ENCODE measurements at regions not wholly inside any gene's neighbourhood (a gene's known extent, or its start where the extent isn't known, plus 50 kb on each side); places are given as distances from the start of the nearest gene placed in this dataset.
"Not testable (repeated sequence)": the region's sequence is repeated elsewhere in the genome, so short reads cannot be mapped to it uniquely, and the experiment has no call there.

DNA sequence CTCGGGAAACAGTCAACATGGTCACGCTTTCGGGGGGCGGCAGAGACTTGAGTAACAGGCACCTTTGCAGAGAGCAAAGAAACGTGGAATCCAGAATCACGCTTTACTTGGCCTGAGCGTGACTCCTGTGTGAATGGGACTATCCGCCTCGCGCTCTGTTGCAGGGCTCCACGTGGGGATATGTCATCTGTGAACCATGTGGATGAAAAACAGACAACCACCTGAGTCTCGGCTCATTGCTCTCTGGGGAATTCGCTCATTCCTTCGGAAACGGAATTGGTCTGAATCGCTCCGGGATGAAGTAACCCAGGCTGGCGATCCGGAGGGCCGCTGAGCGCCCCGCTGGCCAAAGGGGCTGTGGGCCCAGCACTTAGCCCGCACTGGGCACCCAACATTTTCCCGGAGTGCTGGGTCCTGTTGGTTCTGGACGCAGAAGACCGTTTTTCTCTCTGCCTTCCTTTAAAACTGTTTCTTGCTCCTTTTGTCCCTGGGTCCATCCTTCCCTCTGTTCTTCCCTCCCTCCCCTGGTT is 1848.2 kb upstream of the DEFB115 start:
- H3K36me3 Mint-ChIP-seq, POLR2A ChIA-PET, ATAC-seq, DNase-seq, H3K27ac Mint-ChIP-seq: not testable (repeated sequence)
- Mint-ChIP-seq H3K4me3 (peak overlapping the region in 4 of 10 donors; percentile 45 to 79 (median 76)), H3K27me3 (peaks cover 8 to 47% (median 18%) of the 10 kb centered on the region in 5 donors), H3K4me1 (peaks cover 0 to 14% (median 0%) of the 10 kb centered on the region in 4 donors), H3K9me3 (peaks cover 10 to 61% (median 33%) of the 10 kb centered on the region in 9 donors)

DNA sequence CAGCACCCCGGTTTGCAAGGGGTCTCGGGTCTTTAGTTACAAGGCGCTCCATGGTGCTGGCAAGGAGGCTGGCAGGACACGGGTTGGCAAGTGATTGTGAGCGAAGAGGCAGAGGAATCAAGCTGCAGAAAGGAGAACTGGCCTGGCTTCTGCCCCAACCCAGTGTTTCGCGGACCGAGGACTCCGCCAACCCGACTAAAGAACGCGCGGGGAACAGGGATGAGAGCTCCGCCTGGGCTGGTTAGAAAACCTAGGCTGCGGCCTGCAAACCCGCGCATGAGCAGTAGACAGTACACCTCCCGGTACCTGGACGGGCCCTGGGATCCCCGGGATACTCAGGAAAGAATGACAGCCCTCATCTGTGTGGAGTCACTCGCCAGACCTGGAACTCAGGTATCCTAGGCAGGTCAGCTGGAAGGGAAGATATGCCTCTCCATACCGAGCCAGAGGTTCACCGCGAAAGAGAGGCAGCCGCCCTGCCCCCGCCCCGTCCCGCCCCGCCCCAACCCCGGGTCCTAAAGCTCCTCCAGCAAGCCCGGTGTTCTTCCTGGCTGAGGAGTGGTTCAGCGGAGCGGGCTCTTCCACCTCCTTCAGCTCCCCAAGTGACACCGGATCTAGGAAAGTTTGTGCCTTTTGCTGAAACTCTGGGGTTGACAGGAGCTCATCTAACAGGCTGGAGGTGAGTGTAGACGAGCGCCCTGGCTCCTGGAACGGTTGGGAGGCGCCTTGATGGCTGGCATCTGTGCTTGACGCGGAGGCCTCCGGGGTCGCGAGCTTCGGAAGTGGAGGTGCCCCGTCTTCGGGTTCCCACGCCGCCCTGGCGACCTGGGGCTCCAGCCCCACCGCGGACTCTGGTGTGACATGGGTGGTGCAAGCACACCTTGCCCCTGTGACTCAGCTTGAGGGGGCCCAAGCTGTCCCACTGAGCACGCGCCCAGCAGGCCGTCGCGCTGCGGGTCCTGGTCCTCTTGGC is 1847.3 kb upstream of the DEFB115 start:
- POLR2A ChIA-PET, result no interaction called here
- peaks cover 8 to 43% (median 16%) of the 10 kb centered on the region in 5 donors for H3K27me3 Mint-ChIP-seq
- H3K4me1 Mint-ChIP-seq, result peaks cover 0 to 14% (median 0%) of the 10 kb centered on the region in 4 donors
- DNase-seq (no peak), ATAC-seq (peak in 1 of 2 donors; percentile 33)
- H3K36me3 Mint-ChIP-seq, result peaks cover 0 to 8% (median 5%) of the 10 kb centered on the region in 3 donors
- H3K4me3 Mint-ChIP-seq, result peak overlapping the region in 4 of 10 donors; percentile 45 to 84 (median 64)
- no peak overlapping the region for H3K27ac Mint-ChIP-seq
- peaks cover 7 to 54% (median 28%) of the 10 kb centered on the region in 9 donors for H3K9me3 Mint-ChIP-seq

DNA sequence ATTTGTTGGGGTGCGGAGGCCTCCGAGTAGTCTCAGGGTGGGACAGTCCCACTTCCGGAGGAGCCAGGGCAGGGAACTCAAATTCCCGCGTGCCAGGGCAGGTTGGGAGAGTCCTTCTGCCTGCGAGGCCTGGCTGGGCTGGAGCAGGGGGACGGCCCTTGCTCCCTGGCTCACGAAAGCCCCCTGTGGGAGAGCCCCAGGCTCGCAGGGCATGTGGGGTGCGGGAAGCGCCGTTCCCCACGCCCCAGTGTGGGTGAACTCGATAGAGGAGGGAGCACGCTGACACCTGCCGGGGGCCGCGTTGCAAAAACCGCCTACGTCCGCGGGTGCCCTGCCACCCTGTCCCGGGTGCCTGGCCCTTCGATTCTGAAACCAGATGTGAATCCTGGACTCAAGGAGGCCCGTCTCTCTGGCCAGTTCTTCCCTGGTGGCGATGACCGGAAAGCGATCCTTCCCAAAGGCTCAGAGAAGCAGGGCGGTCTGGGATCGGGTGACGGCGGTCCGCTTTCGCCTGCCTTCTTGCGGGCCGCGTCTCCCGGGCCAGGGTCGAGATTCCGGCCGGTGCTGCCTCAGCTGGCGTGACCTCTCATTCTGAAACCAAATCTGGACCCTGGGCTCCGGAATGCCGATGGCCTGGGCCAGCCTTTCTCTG is 1846.5 kb upstream of the DEFB115 start:
- Mint-ChIP-seq H3K27me3 (peaks cover 8 to 42% (median 14%) of the 10 kb centered on the region in 5 donors), H3K4me1 (peaks cover 0 to 14% (median 0%) of the 10 kb centered on the region in 4 donors), H3K27ac (peak overlapping the region in 1 of 10 donors; percentile 38), H3K36me3 (peaks cover 0 to 8% (median 5%) of the 10 kb centered on the region in 3 donors), H3K9me3 (peaks cover 7 to 52% (median 28%) of the 10 kb centered on the region in 9 donors), H3K4me3 (peak overlapping the region in 4 of 10 donors; percentile 45 to 84 (median 76))
- no peak for DNase-seq
- ATAC-seq, result peak in 1 of 2 donors; percentile 53
- POLR2A ChIA-PET, result no interaction called here

DNA sequence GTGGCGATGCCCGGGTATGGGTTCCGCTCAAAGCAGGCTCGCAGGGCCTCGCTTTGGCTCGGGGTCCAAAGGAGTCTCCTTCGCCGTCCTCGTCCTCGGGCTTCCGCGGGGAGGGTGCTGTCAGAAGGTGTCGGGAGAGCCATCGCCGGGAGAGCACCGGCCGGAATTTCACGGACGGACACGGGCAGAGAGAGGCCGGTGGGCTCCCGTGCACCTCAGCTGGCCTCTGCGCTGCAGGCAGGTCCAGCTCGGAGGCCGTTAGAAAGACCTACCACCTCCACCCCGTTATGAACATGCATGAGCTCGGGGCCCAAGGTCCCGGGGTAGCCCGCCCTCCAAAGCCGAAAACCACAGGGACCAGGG is 1846.0 kb upstream of the DEFB115 start:
- peak overlapping the region in 1 of 10 donors; percentile 38 for H3K27ac Mint-ChIP-seq
- ATAC-seq, DNase-seq, H3K36me3 Mint-ChIP-seq, POLR2A ChIA-PET: not testable (repeated sequence)
- peaks cover 8 to 42% (median 15%) of the 10 kb centered on the region in 5 donors for H3K27me3 Mint-ChIP-seq
- peaks cover 6 to 52% (median 30%) of the 10 kb centered on the region in 9 donors for H3K9me3 Mint-ChIP-seq
- H3K4me3 Mint-ChIP-seq, result peak overlapping the region in 4 of 10 donors; percentile 45 to 84 (median 76)
- H3K4me1 Mint-ChIP-seq, result peaks cover 0 to 14% (median 0%) of the 10 kb centered on the region in 4 donors

DNA sequence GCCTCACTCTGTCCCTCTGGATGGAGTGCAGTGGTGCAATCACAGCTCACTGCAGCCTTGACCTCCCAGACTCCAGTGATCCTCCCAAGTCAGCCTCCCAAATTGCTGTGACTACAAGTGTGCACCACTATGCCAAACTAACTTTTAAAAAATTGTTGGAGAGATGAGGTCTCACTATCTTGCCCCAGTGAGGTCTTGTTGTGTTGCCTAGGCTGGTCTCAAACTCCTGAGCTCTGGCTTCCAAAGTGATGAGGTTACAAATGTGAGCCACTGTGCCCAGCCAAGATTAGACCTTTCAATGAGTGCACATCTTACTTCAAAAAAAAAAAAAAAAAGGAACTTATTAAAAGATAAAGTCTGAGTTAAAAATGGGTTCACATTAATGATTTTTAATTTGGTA is 1838.1 kb upstream of the DEFB115 start:
- Mint-ChIP-seq H3K4me3 (no peak overlapping the region), H3K36me3 (peaks cover 0 to 2% (median 0%) of the 10 kb centered on the region in 3 donors), H3K27ac (no peak overlapping the region), H3K27me3 (peaks cover 0 to 31% (median 2%) of the 10 kb centered on the region in 5 donors), H3K4me1 (no peaks in the 10 kb centered on the region), H3K9me3 (peaks cover 0 to 13% (median 7%) of the 10 kb centered on the region in 9 donors)
- ATAC-seq (no peak), DNase-seq (no peak)
- POLR2A ChIA-PET, result interaction anchor here (0.7 kb wide), 1 partner anchor 29 kb away, joined by 3 read pairs; no protein-coding TSS in a partner anchor

DNA sequence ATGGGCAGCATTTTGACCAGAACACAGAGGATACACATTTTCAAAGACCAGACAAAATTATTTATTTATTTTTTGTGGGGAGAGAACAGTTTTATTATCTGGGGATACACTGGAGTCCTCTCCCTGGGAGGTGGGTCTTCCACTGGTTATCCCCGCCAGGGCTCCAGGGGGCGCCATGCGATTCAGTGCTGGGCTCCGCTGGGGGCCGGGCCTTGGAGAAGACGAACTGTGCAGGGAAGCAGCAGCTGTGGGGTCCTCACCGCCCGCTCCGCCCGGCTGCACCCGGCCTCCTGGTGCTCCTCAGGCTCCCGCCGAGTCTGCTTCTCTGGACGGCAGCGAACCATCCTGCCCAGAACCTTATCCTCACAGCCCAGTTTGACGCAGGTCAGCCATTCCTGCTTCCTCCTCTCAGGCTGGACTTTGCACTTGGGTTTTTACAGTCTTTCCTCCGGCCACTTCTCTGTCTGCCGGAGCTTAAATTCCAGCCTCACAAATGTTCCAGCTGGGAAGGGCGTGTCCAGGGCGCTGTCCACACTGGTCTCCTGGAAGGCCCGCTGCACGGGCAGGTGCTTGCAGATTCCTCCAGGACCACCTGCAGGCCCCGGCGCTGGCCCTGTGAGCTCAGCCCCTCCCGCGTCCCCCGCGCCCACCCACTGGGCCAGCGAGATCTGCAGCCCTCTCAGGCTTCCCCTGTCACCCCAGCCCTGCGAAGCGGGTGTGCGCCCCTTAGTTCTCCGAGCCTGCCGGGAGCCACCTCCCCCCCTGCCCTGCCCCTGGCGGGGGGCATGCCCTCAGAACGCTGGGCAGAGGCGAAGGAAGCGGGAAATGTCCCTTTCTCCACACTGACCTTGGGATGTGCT is 1830.0 kb upstream of the DEFB115 start:
- no peak for ATAC-seq
- Mint-ChIP-seq H3K27ac (no peak overlapping the region), H3K9me3 (peaks cover 0 to 18% (median 4%) of the 10 kb centered on the region in 9 donors)

DNA sequence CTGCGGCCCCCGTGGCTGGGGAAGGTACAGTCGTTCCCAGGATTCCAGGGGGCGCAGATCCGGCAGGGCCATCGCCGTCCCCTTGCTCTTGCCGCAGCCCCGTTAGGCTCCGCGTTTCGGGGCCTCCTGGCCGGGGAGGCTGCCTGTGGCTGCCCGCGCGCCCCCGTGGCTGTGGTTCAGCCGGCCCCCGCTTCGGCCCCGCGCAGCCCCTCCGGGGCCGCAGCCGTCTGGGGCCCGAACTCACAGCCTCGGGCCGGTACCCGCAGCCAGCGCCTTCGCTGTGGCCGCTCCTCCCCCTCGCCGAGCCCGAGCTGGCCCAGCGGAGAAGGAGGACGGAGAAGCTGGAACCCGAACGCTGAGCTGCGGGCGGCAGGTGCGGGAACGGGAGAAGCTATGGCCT is 1826.9 kb upstream of the DEFB115 start:
- no peak for DNase-seq
- Mint-ChIP-seq H3K4me3 (no peak overlapping the region), H3K27ac (no peak overlapping the region), H3K9me3 (peaks cover 0 to 13% (median 0%) of the 10 kb centered on the region in 9 donors), H3K4me1 (no peaks in the 10 kb centered on the region), H3K36me3 (peaks cover 0 to 4% (median 0%) of the 10 kb centered on the region in 3 donors), H3K27me3 (peaks cover 4 to 26% (median 11%) of the 10 kb centered on the region in 5 donors)
- ATAC-seq, result no peak
- POLR2A ChIA-PET, result no interaction called here

More for the DNA sequence above, 1830.0 kb upstream of the DEFB115 start:
- H3K4me3 Mint-ChIP-seq, result peak overlapping the region in 3 of 10 donors; percentile 44 to 79 (median 45)
- POLR2A ChIA-PET, result no interaction called here
- DNase-seq, result no peak
- peaks cover 4 to 38% (median 16%) of the 10 kb centered on the region in 5 donors for H3K27me3 Mint-ChIP-seq
- H3K4me1 Mint-ChIP-seq, result no peaks in the 10 kb centered on the region
- H3K36me3 Mint-ChIP-seq, result peaks cover 0 to 5% (median 2%) of the 10 kb centered on the region in 3 donors

DNA sequence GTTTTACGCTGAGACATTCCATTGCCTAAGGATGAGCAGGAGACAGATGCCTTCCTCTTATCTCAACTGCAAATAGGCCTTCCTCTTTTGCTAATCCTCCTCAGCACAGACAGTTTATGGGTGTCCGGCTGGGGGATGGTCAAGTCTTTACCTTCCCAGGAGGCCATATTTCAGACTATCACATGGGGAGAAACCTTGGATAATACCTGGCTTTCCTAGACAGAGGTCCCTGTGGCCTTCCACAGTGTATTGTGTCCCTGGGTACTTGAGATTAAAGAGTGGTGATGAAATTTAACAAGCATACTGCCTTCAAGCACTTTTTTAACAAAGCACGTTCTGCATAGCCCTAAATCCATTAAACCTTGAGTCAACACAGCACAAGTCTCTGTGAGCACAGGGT is 1816.7 kb upstream of the DEFB115 start:
- H3K4me3 Mint-ChIP-seq, H3K36me3 Mint-ChIP-seq, H3K4me1 Mint-ChIP-seq, H3K27ac Mint-ChIP-seq, H3K9me3 Mint-ChIP-seq, H3K27me3 Mint-ChIP-seq, ATAC-seq, POLR2A ChIA-PET, DNase-seq: not testable (repeated sequence)

DNA sequence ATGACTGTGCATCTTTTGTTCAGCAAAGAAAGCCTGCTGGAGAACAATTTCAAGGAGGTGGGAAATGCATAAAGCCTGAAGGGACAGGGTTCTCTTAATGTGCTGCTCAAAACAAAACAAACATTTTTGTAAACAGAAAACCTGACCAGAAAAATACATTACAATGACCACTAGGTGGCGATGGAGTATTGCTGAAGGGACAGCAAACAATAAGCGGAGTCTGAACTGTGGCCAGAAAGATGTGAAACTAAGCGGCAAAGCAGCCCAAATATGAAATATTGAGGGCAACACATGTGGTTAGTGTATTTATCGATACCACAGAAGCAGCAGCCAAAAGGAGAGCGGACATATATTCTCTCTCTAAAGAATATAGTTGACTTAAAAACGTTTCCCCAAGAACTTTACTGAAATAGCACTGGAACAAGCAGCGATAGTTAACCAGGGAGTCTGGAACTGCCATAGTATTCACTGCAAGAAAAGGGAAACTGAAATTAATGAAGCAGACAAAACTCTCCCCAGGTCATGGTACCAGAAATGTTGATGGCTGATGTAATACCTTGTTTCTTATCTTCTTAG is 1814.2 kb upstream of the DEFB115 start:
- H3K27ac Mint-ChIP-seq, result peak overlapping the region in 1 of 10 donors; percentile 60
- DNase-seq, result peak in 3 of 10 donors; percentile 1 to 27 (median 2)
- peak overlapping the region in 3 of 10 donors; percentile 8 to 60 (median 33) for H3K4me3 Mint-ChIP-seq
- ATAC-seq, H3K27me3 Mint-ChIP-seq, H3K9me3 Mint-ChIP-seq, H3K4me1 Mint-ChIP-seq, H3K36me3 Mint-ChIP-seq, POLR2A ChIA-PET: not testable (repeated sequence)

DNA sequence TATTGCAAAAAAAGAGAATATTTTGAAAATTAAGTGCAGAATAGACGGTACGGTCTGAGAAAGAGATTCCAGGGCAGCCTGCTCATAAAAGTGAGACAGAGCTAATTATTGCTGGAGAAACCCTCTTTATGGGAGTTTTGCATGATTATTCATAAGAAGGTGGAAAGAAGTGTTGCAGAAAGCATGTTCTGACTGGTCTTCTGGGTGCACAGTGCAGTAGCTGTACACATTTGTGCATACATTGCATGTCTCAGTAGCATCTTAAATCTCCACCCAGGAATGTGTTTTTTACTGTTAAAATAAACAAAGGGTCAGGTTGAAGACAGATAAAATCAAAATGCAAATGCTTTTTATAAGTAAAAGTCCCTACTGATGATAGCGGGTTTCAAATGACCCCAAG is 1813.6 kb upstream of the DEFB115 start:
- H3K9me3 Mint-ChIP-seq, result no peaks in the 10 kb centered on the region
- ATAC-seq (no peak), DNase-seq (no peak)
- POLR2A ChIA-PET, result no interaction called here
- no peak overlapping the region for H3K27ac Mint-ChIP-seq
- H3K4me1 Mint-ChIP-seq, result peaks cover 0 to 1% (median 0%) of the 10 kb centered on the region in 4 donors
- H3K36me3 Mint-ChIP-seq, result no peaks in the 10 kb centered on the region
- peak overlapping the region in 1 of 10 donors; percentile 60 for H3K4me3 Mint-ChIP-seq
- H3K27me3 Mint-ChIP-seq, result peaks cover 3 to 10% (median 6%) of the 10 kb centered on the region in 5 donors

DNA sequence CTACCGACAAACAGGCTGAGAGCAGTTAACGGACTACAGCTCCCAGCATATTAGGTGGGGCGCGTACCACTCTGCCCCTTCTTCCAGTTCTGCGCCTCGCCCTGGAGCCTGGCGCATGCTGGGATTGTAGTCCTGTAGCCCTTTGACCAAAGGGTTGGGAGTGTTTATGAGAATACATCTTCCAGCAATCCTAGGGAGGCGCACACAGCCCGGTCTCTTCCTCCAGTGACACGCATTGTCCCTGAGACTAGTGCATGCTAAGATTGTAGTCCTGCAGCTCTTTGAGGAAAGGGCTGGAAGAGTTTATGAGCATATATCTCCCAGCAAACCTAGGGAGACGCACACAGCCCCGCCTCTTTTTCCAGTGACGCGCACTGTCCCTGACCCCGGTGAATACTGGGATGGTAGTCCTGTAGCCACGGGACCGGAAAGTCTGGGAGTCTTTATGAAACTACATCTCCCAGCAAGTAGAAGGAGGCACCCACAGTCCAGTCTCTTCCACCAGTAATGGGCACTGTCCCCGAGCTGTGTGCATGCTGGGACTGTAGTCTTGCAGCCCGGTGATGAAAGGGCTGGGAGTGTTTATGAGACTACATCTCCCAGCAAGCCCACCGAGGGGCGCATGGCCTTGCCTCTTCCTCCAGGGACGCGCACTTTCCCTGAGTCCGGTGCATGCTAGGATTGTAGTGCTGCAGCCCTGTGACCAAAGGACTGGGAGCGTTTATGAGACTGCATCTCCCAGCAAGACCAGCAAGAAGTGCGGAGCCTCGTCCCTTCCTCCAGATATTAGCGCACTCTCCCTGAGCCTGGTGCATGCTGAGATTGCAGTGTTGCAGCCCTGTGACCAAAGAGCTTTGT is 1812.2 kb upstream of the DEFB115 start:
- H3K27me3 Mint-ChIP-seq, POLR2A ChIA-PET, H3K36me3 Mint-ChIP-seq, H3K4me1 Mint-ChIP-seq, H3K9me3 Mint-ChIP-seq: not testable (repeated sequence)
- ATAC-seq (peak; percentile 94 to 97), DNase-seq (peak in 5 of 10 donors; percentile 0 to 65 (median 18))
- Mint-ChIP-seq H3K4me3 (peak overlapping the region in 6 of 10 donors; percentile 15 to 94 (median 80)), H3K27ac (peak overlapping the region in 3 of 10 donors; percentile 27 to 66 (median 60))

Measured in naive thymus-derived CD8-positive, alpha-beta T cell (primary cell).